ENCODE measurements at regions not wholly inside any gene's neighbourhood (a gene's known extent, or its start where the extent isn't known, plus 50 kb on each side); places are given as distances from the start of the nearest gene placed in this dataset.

DNA sequence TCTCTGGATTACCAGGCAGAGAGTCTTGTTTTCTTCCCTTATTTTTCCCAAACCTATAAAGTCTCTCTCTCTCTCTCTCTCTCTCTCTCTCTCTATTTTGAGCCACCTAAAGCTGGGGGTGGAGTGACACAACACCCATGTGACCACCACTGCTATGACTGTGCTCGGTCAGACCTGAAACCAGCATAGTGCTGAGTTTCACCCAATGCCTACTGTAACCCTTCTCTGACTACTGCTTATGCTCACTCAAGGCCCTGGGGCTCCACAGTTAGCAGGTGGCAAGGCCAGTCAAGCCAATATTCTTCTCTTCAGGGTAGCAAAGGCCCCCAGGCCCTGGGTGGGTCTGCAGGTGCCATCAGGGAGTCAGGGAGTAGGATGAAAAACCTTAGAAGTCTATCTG, 114.7 kb upstream of the ARMCX2 start:
- no TSS peak for BruUV-seq (replicated peaks)
- ChIA-PET CTCF (no interaction called here), POLR2A (ENCODE audit: low non-redundant PET) (no interaction called here)
- no peaks in the 10 kb centered on the region for H3K36me3 ChIP-seq (ENCODE audit: insufficient read depth, low read length, poor library complexity, severe bottlenecking)
- no peak overlapping the region for H3K4me3 ChIP-seq (ENCODE audit: low read depth, low read length, poor library complexity, severe bottlenecking)
- H3K27ac ChIP-seq (ENCODE audit: low read depth, low read length, poor library complexity, severe bottlenecking), result no peak overlapping the region
- no peaks in the 10 kb centered on the region for H3K4me1 ChIP-seq (ENCODE audit: insufficient read depth, low read length, poor library complexity, severe bottlenecking)
- H3K27me3 ChIP-seq (replicated peaks; ENCODE audit: insufficient read depth, low read depth, low read length, poor library complexity), result no peaks in the 10 kb centered on the region
- intact Hi-C loops (cut with micrococcal nuclease; ENCODE audit: unreplicated experiment), result no loop called here
- no peak for TF ChIP-seq EZH2 (IDR thresholded peaks at IDR 0.05; ENCODE audit: borderline replicate concordance, low read depth, low read length, poor library complexity, severe bottlenecking)
- TF ChIP-seq, protein P1, sequence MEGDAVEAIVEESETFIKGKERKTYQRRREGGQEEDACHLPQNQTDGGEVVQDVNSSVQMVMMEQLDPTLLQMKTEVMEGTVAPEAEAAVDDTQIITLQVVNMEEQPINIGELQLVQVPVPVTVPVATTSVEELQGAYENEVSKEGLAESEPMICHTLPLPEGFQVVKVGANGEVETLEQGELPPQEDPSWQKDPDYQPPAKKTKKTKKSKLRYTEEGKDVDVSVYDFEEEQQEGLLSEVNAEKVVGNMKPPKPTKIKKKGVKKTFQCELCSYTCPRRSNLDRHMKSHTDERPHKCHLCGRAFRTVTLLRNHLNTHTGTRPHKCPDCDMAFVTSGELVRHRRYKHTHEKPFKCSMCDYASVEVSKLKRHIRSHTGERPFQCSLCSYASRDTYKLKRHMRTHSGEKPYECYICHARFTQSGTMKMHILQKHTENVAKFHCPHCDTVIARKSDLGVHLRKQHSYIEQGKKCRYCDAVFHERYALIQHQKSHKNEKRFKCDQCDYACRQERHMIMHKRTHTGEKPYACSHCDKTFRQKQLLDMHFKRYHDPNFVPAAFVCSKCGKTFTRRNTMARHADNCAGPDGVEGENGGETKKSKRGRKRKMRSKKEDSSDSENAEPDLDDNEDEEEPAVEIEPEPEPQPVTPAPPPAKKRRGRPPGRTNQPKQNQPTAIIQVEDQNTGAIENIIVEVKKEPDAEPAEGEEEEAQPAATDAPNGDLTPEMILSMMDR (conservative IDR thresholded peaks at IDR 0.05; ENCODE audit: low read depth, low read length), result no peak
- DNase-seq (ENCODE audit: low spot score), result no peak
- H3K9me3 ChIP-seq (ENCODE audit: low read depth, low read length, poor library complexity, severe bottlenecking), result no peaks in the 10 kb centered on the region

DNA sequence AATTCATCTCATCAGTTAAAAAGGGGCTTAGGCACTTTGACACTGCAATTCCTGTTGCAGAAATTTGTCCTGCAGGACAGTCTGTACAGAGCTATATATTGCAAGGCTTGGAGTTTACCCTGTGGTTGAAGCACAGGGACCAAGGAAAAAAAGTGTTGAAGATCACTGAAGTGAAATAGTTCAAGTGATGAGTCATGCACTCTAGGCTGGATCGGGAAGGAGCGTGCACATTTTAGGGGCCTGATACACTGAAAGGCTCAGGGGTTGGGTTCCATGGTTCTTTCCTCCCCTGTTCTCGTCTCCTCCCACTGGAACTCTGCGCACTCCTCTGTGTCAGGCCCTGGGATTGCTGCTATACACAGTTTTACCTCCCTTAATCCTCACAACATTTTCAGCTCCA, 104.9 kb upstream of the ARMCX2 start:
- H3K36me3 ChIP-seq (ENCODE audit: insufficient read depth, low read length, poor library complexity, severe bottlenecking), result no peaks in the 10 kb centered on the region
- no peaks in the 10 kb centered on the region for H3K27me3 ChIP-seq (replicated peaks; ENCODE audit: insufficient read depth, low read depth, low read length, poor library complexity)
- TF ChIP-seq, protein P1 (conservative IDR thresholded peaks at IDR 0.05; ENCODE audit: low read depth, low read length), result no peak
- TF ChIP-seq EZH2 (IDR thresholded peaks at IDR 0.05; ENCODE audit: borderline replicate concordance, low read depth, low read length, poor library complexity, severe bottlenecking), result no peak
- H3K27ac ChIP-seq (ENCODE audit: low read depth, low read length, poor library complexity, severe bottlenecking), result no peak overlapping the region
- no peak overlapping the region for H3K4me3 ChIP-seq (ENCODE audit: low read depth, low read length, poor library complexity, severe bottlenecking)
- POLR2A ChIA-PET (ENCODE audit: low non-redundant PET), result no interaction called here
- H3K9me3 ChIP-seq (ENCODE audit: low read depth, low read length, poor library complexity, severe bottlenecking), result no peaks in the 10 kb centered on the region
- no peaks in the 10 kb centered on the region for H3K4me1 ChIP-seq (ENCODE audit: insufficient read depth, low read length, poor library complexity, severe bottlenecking)
- intact Hi-C loops (cut with micrococcal nuclease; ENCODE audit: unreplicated experiment), result no loop called here
- no peak for DNase-seq (ENCODE audit: low spot score)
- BruUV-seq (replicated peaks), result no TSS peak
- CTCF ChIA-PET, result no interaction called here

DNA sequence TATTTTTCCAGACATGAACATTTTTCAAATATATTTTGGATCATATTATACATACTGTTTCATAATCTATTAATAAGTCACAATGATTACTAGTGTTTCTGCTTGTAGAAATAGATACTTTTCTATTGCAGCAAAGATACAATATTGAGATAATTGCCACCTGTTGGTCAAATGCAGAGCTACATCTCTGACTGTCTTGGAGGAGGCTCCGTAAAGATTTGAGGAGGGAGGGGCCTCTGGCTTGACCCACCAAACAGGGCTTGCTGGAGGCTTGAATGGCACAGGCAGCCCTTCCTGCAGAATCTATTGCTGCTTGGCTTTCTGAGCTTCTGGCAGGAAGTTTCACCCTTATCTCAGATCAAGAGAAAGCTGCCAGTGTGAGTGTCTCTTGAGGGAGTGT, 99.3 kb upstream of the ARMCX2 start:
- no peaks in the 10 kb centered on the region for H3K9me3 ChIP-seq (ENCODE audit: low read depth, low read length, poor library complexity, severe bottlenecking)
- no TSS peak for BruUV-seq (replicated peaks)
- no peaks in the 10 kb centered on the region for H3K36me3 ChIP-seq (ENCODE audit: insufficient read depth, low read length, poor library complexity, severe bottlenecking)
- no peak overlapping the region for H3K27ac ChIP-seq (ENCODE audit: low read depth, low read length, poor library complexity, severe bottlenecking)
- peak; percentile 57 for DNase-seq (ENCODE audit: low spot score)
- no peak overlapping the region for H3K4me3 ChIP-seq (ENCODE audit: low read depth, low read length, poor library complexity, severe bottlenecking)
- H3K27me3 ChIP-seq (replicated peaks; ENCODE audit: insufficient read depth, low read depth, low read length, poor library complexity), result no peaks in the 10 kb centered on the region
- ChIA-PET POLR2A (ENCODE audit: low non-redundant PET) (no interaction called here), CTCF (interaction anchor here (0.6 kb wide), 2 partner anchors 9 to 204 kb away, joined by 3 read pairs; no protein-coding TSS in a partner anchor)
- TF ChIP-seq, protein P1 (conservative IDR thresholded peaks at IDR 0.05; ENCODE audit: low read depth, low read length), result peak; percentile 63
- no peak for TF ChIP-seq EZH2 (IDR thresholded peaks at IDR 0.05; ENCODE audit: borderline replicate concordance, low read depth, low read length, poor library complexity, severe bottlenecking)
- H3K4me1 ChIP-seq (ENCODE audit: insufficient read depth, low read length, poor library complexity, severe bottlenecking), result no peaks in the 10 kb centered on the region
- intact Hi-C loops (cut with micrococcal nuclease; ENCODE audit: unreplicated experiment), result no loop called here
